Prostate gland (tissue), 2 donors: ENCODE measurements at regions not wholly inside any gene's neighbourhood (a gene's known extent, or its start where the extent isn't known, plus 50 kb on each side); places are given as distances from the start of the nearest gene placed in this dataset.
"Not testable (repeated sequence)": the region's sequence is repeated elsewhere in the genome, so short reads cannot be mapped to it uniquely, and the experiment has no call there.

Source experiments
- DNase-seq: peaks from one replicate; pipeline ENCODE4 v3.0.0-alpha.2; 2019; ENCODE audit warnings: low spot score
- H3K27ac ChIP-seq, 2 donors: fragments of 200-600 bp; sonication (generic); 2 replicates each; pipeline ENCODE4 v1.5.1; 2017 to 2019
- H3K27me3 ChIP-seq: fragments of 200-600 bp; sonication (generic); replicated peaks from 2 replicates; pipeline ENCODE4 v1.5.1; 2019; ENCODE audit not compliant: insufficient read depth
- H3K36me3 ChIP-seq, 2 donors: fragments of 200-600 bp; sonication (generic); 1 replicate in 1 of 2; 2 replicates in 1 of 2; pipeline versions ENCODE4 v1.5.1 to v1.8.1; 2017 to 2019
- H3K4me1 ChIP-seq: fragments of 200-600 bp; sonication (generic); replicated peaks from 2 replicates; pipeline ENCODE4 v1.5.1; 2019
- H3K4me3 ChIP-seq, 2 donors: fragments of 200-600 bp; sonication (generic); 2 replicates each; pipeline ENCODE4 v1.5.1; 2017 to 2019
- H3K9me3 ChIP-seq: fragments of 200-600 bp; sonication (generic); 2 replicates; pipeline ENCODE4 v1.5.1; 2017
- CTCF ChIP-seq, 4 experiments: fragments of 200-600 bp in 2 of 4; fragments of 450-650 bp in 2 of 4; sonication (generic) in 2 of 4; IDR thresholded peaks; 1 replicate in 3 of 4; 2 replicates in 1 of 4; pipeline ENCODE4 v1.5.1; 2016 to 2019; ENCODE audit warnings: antibody characterized with exemption in 4 of 4, mild to moderate bottlenecking in 2 of 4, moderate library complexity in 2 of 4
- POLR2A ChIP-seq: fragments of 450-650 bp; IDR thresholded peaks from one replicate; pipeline ENCODE4 v1.6.1; 2016; ENCODE audit warnings: antibody characterized with exemption, mild to moderate bottlenecking
- POLR2AphosphoS5 ChIP-seq: sonication (generic); formaldehyde crosslinking; IDR thresholded peaks from one replicate; pipeline ENCODE4 v1.6.1; 2017; ENCODE audit warnings: antibody characterized with exemption
- WGBS: methylation state at CpG from one replicate; pipeline ENCODE4 v1.1.5; 2018; 5-methylcytosine and 5-hydroxymethylcytosine counted together
- intact Hi-C: fragments of 100-400 bp; cut with DNase I; formaldehyde crosslinking; loops from one replicate; pipeline ENCODE4 v1.14.2; 2022

DNA sequence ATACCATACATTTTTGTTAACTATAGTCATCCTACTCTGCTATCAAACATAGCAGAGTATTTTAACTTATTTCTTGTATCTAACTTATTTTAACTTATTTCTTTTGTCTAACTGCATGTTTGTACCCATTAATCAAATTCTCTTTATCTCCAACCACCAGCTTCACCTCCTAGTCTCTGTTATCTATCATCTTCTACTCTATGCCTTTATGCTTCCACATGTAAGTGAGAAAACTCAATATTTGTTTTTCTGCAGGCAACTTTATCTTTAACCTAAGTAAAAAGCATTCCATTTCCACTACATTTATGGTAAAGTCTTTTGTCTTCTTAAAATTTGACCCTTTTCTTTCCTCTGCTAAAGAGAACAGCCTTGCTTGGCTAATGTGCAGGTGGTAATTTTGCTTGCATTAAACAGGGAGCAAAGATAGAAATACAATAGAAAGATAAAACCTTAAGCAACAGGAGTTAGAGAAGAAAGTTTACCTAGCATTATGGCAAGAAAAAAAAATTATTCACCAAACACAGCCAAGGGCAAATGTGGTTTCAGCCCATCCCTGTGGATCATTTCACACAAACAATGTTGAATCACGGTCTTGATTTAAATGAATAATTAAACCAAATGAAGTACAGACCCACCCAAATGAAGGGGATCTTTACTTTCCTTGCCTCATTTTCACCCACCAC, 110.9 kb upstream of the TSPAN8 start:
- intact Hi-C loops, result no loop called here
- TF ChIP-seq POLR2A (no peak), POLR2AphosphoS5 (no peak), CTCF (IDR thresholded peaks at IDR 0.05) (no peak)
- H3K27ac ChIP-seq, result no peak overlapping the region
- no peaks in the 10 kb centered on the region for H3K36me3 ChIP-seq
- no peak for DNase-seq
- no peaks in the 10 kb centered on the region for H3K4me1 ChIP-seq
- H3K9me3 ChIP-seq, result no peaks in the 10 kb centered on the region
- 38% methylated on average over 1 of the region's 1 CpG for WGBS
- H3K4me3 ChIP-seq, result no peak overlapping the region
- no peaks in the 10 kb centered on the region for H3K27me3 ChIP-seq

DNA sequence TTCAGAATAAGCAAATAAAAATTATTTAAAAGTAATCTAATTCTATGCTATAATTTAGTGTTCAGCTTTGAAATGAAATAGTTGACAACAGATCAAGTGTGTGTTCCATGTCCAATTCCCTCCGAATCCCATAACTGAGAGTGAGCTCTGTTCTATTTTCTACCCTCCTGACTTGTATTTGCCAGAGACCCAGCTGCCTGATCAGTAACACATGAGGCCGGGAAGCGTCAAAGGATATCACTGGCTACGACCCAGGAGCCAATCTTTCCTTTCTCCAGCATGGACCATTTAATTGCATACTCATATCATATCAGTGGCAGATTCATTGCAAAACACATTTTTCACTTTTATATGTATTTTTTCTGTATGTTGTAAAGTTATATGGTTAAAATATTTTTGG, 108.8 kb upstream of the TSPAN8 start:
- Histone ChIP-seq H3K27me3 (no peaks in the 10 kb centered on the region), H3K4me1 (no peaks in the 10 kb centered on the region), H3K27ac (no peak overlapping the region), H3K9me3 (no peaks in the 10 kb centered on the region), H3K36me3 (no peaks in the 10 kb centered on the region), H3K4me3 (no peak overlapping the region)
- no peak for DNase-seq
- no peak for TF ChIP-seq POLR2AphosphoS5
- TF ChIP-seq POLR2A, result no peak
- no peak for TF ChIP-seq CTCF (IDR thresholded peaks at IDR 0.05)
- 61% methylated on average over 4 of the region's 4 CpGs for WGBS
- intact Hi-C loops, result no loop called here

DNA sequence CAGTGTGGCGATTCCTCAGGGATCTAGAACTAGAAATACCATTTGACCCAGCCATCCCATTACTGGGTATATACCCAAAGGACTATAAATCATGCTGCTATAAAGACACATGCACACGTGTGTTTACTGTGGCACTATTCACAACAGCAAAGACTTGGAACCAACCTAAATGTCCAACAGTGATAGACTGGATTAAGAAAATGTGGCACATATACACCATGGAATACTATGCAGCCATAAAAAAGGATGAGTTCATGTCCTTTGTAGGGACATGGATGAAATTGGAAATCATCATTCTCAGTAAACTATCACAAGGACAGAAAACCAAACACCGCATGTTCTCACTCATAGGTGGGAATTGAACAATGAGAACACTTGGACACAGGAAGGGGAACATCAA, 107.9 kb upstream of the TSPAN8 start:
- intact Hi-C loops, H3K27ac ChIP-seq, H3K36me3 ChIP-seq, H3K4me1 ChIP-seq, DNase-seq, H3K4me3 ChIP-seq, H3K27me3 ChIP-seq, H3K9me3 ChIP-seq: not testable (repeated sequence)
- WGBS, result 90% methylated on average over 1 of the region's 3 CpGs

DNA sequence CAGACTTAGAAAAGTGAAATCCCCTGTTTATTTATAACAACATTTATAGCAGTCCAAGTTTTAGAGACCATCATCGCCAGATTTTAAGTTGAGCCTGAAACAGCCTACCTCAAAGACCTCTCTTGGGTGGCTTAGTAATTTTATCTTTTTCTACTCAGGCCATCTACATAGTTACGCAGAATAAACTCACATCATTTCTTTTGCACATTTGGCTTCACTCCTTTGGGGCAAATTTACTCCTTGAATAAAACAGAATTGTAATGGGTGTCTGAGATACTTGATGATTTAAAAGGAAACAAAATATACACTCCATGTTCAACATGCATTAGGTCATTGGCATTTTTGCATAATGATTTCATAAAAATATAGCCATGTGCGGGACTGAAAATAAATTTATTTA, 104.7 kb upstream of the TSPAN8 start:
- TF ChIP-seq POLR2A, result no peak
- no peak for TF ChIP-seq CTCF (IDR thresholded peaks at IDR 0.05)
- TF ChIP-seq POLR2AphosphoS5, result no peak
- WGBS, result 90% methylated on average over 3 of the region's 3 CpGs
- no peak for DNase-seq
- Histone ChIP-seq H3K4me1 (no peaks in the 10 kb centered on the region), H3K36me3 (no peaks in the 10 kb centered on the region), H3K4me3 (no peak overlapping the region), H3K9me3 (no peaks in the 10 kb centered on the region), H3K27ac (no peak overlapping the region), H3K27me3 (no peaks in the 10 kb centered on the region)
- intact Hi-C loops, result no loop called here

DNA sequence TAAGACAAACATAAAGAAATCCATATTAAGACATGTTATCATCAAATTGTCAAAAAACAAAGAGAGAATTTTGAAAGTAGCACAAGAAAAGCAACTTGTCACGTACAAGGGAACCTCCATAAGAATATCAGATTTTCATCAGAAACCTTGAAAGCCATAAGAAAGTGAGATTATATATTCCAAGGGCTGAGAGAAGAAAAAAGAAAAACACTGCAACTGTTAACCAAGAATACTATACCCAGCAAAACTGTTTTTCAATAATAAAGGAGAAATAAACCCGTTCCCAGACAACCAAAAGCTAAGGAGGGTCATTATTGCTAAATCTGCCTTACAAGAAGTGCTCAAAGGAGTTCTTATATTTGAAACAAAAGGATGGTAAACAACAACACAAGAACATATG, 94.7 kb upstream of the TSPAN8 start:
- Histone ChIP-seq H3K4me1 (no peaks in the 10 kb centered on the region), H3K4me3 (no peak overlapping the region), H3K27me3 (no peaks in the 10 kb centered on the region), H3K9me3 (no peaks in the 10 kb centered on the region), H3K27ac (no peak overlapping the region), H3K36me3 (no peaks in the 10 kb centered on the region)
- DNase-seq, result no peak
- 87% methylated on average over 2 of the region's 2 CpGs for WGBS
- no peak for TF ChIP-seq CTCF (IDR thresholded peaks at IDR 0.05)
- TF ChIP-seq POLR2A, result no peak
- no peak for TF ChIP-seq POLR2AphosphoS5
- intact Hi-C loops, result no loop called here
